ENCODE measurements at regions not wholly inside any gene's neighbourhood (a gene's known extent, or its start where the extent isn't known, plus 50 kb on each side); places are given as distances from the start of the nearest gene placed in this dataset.

- TF ChIP-seq, protein P1, sequence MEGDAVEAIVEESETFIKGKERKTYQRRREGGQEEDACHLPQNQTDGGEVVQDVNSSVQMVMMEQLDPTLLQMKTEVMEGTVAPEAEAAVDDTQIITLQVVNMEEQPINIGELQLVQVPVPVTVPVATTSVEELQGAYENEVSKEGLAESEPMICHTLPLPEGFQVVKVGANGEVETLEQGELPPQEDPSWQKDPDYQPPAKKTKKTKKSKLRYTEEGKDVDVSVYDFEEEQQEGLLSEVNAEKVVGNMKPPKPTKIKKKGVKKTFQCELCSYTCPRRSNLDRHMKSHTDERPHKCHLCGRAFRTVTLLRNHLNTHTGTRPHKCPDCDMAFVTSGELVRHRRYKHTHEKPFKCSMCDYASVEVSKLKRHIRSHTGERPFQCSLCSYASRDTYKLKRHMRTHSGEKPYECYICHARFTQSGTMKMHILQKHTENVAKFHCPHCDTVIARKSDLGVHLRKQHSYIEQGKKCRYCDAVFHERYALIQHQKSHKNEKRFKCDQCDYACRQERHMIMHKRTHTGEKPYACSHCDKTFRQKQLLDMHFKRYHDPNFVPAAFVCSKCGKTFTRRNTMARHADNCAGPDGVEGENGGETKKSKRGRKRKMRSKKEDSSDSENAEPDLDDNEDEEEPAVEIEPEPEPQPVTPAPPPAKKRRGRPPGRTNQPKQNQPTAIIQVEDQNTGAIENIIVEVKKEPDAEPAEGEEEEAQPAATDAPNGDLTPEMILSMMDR (IDR thresholded peaks at IDR 0.05): no peak
- TF ChIP-seq ZFX (IDR thresholded peaks at IDR 0.05; ENCODE audit: borderline replicate concordance): no peak
These were observed 453.2 kb downstream of the DOK5 start for GRCh38 chr20:54928564-54928963.
